ENCODE measurements at regions not wholly inside any gene's neighbourhood (a gene's known extent, or its start where the extent isn't known, plus 50 kb on each side); places are given as distances from the start of the nearest gene placed in this dataset.

GRCh38 chr9:36461323-36461722 lies 61.3 kb upstream of the RNF38 start:
- DNase-seq, result no peak

GRCh38 chr9:36458430-36458915 lies 58.4 kb upstream of the RNF38 start:
- peak; percentile 66 for DNase-seq

GRCh38 chr9:36457836-36458429 lies 57.9 kb upstream of the RNF38 start:
- DNase-seq, result no peak

GRCh38 chr9:36456480-36457065 lies 56.5 kb upstream of the RNF38 start:
- no peak for DNase-seq

GRCh38 chr9:36451949-36452348 lies 51.9 kb upstream of the RNF38 start:
- no peak for DNase-seq

GRCh38 chr9:36450110-36450732 lies 50.2 kb upstream of the RNF38 start:
- DNase-seq, result peak; percentile 56

Data from CD4-positive, alpha-beta T cell treated with Interleukin-21 for 1 hour (primary cell).